ENCODE measurements at regions not wholly inside any gene's neighbourhood (a gene's known extent, or its start where the extent isn't known, plus 50 kb on each side); places are given as distances from the start of the nearest gene placed in this dataset.

GRCh38 chr5:7012057-7012456 is 298.8 kb downstream of the TENT4A start:
- TF ChIP-seq FOXK2 (IDR thresholded peaks at IDR 0.05): no peak
- TF ChIP-seq FOXA1 (IDR thresholded peaks at IDR 0.05): no peak
- TF ChIP-seq FOXM1 (IDR thresholded peaks at IDR 0.05; ENCODE audit: borderline replicate concordance): no peak

Data from HEK293T (cell line).